Upper lobe of left lung (tissue), 6 donors: ENCODE measurements at regions not wholly inside any gene's neighbourhood (a gene's known extent, or its start where the extent isn't known, plus 50 kb on each side); places are given as distances from the start of the nearest gene placed in this dataset.

Experiments
- ATAC-seq, 2 donors: fragments of 200-7000 bp; cut with Tn5 transposase; one replicate each; pipeline ENCODE4 v1.9.1; 2022; ENCODE audit warnings: mild to moderate bottlenecking in 2 of 2, moderate library complexity in 2 of 2; ENCODE audit not compliant: low FRiP score in 2 of 2
- DNase-seq, 2 donors: peaks; one replicate each; pipeline ENCODE4 v3.0.0-alpha.2; 2019 to 2020
- H3K27ac ChIP-seq, 4 donors: fragments of 200-600 bp; sonication (generic); one replicate each; pipeline ENCODE4 v1.5.1; 2016 to 2019
- H3K27me3 ChIP-seq, 4 donors: fragments of 200-600 bp; sonication (generic); one replicate each; pipeline ENCODE4 v1.5.1; 2017 to 2019
- H3K36me3 ChIP-seq, 4 donors: fragments of 200-600 bp; sonication (generic); one replicate each; pipeline ENCODE4 v1.5.1; 2016 to 2019
- H3K4me1 ChIP-seq, 4 donors: fragments of 200-600 bp; sonication (generic); one replicate each; pipeline ENCODE4 v1.5.1; 2018 to 2019
- H3K4me3 ChIP-seq, 4 donors: fragments of 200-600 bp; sonication (generic); one replicate each; pipeline ENCODE4 v1.5.1; 2017 to 2019; ENCODE audit warnings: mild to moderate bottlenecking in 2 of 4, moderate library complexity in 1 of 4
- H3K9me3 ChIP-seq, 4 donors: fragments of 200-600 bp; sonication (generic); one replicate each; pipeline ENCODE4 v1.5.1; 2018 to 2019
- EP300 ChIP-seq, 4 donors: sonication (generic); formaldehyde crosslinking; IDR thresholded peaks; one replicate each; pipeline ENCODE4 v1.5.1; 2017; ENCODE audit warnings: antibody characterized with exemption in 4 of 4, control low read depth in 2 of 4
- POLR2A ChIP-seq, 4 donors: fragments of 450-650 bp; IDR thresholded peaks; one replicate each; pipeline ENCODE4 v1.5.1; 2016 to 2017; ENCODE audit warnings: antibody characterized with exemption in 4 of 4, mild to moderate bottlenecking in 2 of 4
- POLR2AphosphoS5 ChIP-seq, 2 donors: sonication (generic); formaldehyde crosslinking; IDR thresholded peaks; one replicate each; pipeline ENCODE4 v1.5.1; 2017; ENCODE audit warnings: antibody characterized with exemption in 2 of 2
- WGBS, 2 donors: methylation state at CpG; one replicate each; pipeline ENCODE4 v1.1.5; 2017 to 2018; 5-methylcytosine and 5-hydroxymethylcytosine counted together
- TF ChIP-seq, protein P1 (sequence below), 6 experiments: fragments of 450-650 bp in 4 of 6; fragments of 200-600 bp in 2 of 6; sonication (generic) in 2 of 6; IDR thresholded peaks; one replicate each; pipeline ENCODE4 v1.5.1; 2016 to 2019; ENCODE audit warnings: antibody characterized with exemption in 6 of 6
- donor health status: DM: no; HTN: no; CAD: no; lungs with moderate emphysema.
- donor health status: DM: no; HTN: yes; CAD: no; lungs with severe emphysema.

DNA sequence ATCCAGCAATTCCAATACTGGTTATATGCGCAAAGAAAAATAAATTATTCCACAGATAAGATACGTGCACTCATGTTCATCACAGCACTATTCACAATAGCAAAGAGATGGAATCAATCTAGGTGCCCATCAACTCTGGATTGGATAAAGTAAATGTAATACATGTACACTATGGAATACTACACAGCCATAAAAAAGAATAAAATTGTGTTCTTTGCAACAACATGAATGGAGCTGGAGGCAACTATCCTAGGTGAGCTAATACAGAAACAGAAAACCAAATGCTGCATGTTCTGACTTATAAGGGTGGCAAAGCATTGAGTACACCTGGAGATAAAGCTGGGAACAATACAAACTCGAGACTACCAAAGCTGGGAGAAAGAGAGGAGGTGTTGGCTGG is 787.3 kb downstream of the KCNT2 start:
- Histone ChIP-seq H3K4me3 (no peak overlapping the region), H3K36me3 (no peaks in the 10 kb centered on the region), H3K27me3 (no peaks in the 10 kb centered on the region), H3K27ac (no peak overlapping the region), H3K4me1 (no peaks in the 10 kb centered on the region), H3K9me3 (peaks cover 0 to 3% (median 0%) of the 10 kb centered on the region in 4 donors)
- WGBS, 2 donors, result 88 to 91% methylated on average over 3 of the region's 3 CpGs
- ATAC-seq (no peak), DNase-seq (no peak)
- no peak for TF ChIP-seq EP300 (IDR thresholded peaks at IDR 0.05)
- TF ChIP-seq POLR2A (IDR thresholded peaks at IDR 0.05), result no peak
- TF ChIP-seq, protein P1, sequence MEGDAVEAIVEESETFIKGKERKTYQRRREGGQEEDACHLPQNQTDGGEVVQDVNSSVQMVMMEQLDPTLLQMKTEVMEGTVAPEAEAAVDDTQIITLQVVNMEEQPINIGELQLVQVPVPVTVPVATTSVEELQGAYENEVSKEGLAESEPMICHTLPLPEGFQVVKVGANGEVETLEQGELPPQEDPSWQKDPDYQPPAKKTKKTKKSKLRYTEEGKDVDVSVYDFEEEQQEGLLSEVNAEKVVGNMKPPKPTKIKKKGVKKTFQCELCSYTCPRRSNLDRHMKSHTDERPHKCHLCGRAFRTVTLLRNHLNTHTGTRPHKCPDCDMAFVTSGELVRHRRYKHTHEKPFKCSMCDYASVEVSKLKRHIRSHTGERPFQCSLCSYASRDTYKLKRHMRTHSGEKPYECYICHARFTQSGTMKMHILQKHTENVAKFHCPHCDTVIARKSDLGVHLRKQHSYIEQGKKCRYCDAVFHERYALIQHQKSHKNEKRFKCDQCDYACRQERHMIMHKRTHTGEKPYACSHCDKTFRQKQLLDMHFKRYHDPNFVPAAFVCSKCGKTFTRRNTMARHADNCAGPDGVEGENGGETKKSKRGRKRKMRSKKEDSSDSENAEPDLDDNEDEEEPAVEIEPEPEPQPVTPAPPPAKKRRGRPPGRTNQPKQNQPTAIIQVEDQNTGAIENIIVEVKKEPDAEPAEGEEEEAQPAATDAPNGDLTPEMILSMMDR (IDR thresholded peaks at IDR 0.05), result no peak
- no peak for TF ChIP-seq POLR2AphosphoS5 (IDR thresholded peaks at IDR 0.05)

- WGBS, 2 donors, result 63 to 64% methylated on average over 2 of the region's 2 CpGs
- DNase-seq (no peak), ATAC-seq (no peak)
- Histone ChIP-seq H3K4me1 (no peaks in the 10 kb centered on the region), H3K4me3 (no peak overlapping the region), H3K9me3 (no peaks in the 10 kb centered on the region), H3K27ac (no peak overlapping the region), H3K27me3 (no peaks in the 10 kb centered on the region), H3K36me3 (no peaks in the 10 kb centered on the region)
- TF ChIP-seq EP300 (IDR thresholded peaks at IDR 0.05) (no peak), POLR2A (IDR thresholded peaks at IDR 0.05) (no peak), POLR2AphosphoS5 (IDR thresholded peaks at IDR 0.05) (no peak)
- TF ChIP-seq, protein P1 (IDR thresholded peaks at IDR 0.05), result no peak
These were observed 802.2 kb downstream of the KCNT2 start for GRCh38 chr1:195806060-195806459.

DNA sequence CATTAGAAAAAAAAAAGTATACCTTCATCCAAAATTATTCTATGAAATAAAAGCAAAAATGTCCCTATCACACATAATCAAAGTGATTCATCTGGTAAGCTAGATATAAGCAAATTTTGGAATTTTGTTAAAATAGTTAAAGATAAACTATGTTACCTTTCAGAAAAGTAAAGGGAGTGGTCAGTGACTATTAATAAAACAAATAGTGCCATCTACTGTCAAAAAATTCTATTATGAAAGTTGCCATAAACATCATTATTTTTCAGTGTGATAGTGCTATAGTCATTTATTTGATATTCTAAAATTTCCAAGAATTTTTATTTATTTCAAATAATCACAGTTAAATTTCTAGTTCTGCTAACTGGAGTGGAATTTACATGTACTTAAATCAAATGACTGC is 803.7 kb downstream of the KCNT2 start:
- no peaks in the 10 kb centered on the region for H3K27me3 ChIP-seq
- no peaks in the 10 kb centered on the region for H3K4me1 ChIP-seq
- no peaks in the 10 kb centered on the region for H3K9me3 ChIP-seq
- no peak overlapping the region for H3K27ac ChIP-seq
- no peak for ATAC-seq
- no peak for DNase-seq
- no peak overlapping the region for H3K4me3 ChIP-seq
- no peak for TF ChIP-seq POLR2AphosphoS5 (IDR thresholded peaks at IDR 0.05)
- no peaks in the 10 kb centered on the region for H3K36me3 ChIP-seq

- Histone ChIP-seq H3K36me3 (no peaks in the 10 kb centered on the region), H3K9me3 (no peaks in the 10 kb centered on the region), H3K27me3 (no peaks in the 10 kb centered on the region), H3K27ac (no peak overlapping the region), H3K4me1 (no peaks in the 10 kb centered on the region), H3K4me3 (no peak overlapping the region)
- TF ChIP-seq, protein P1 (IDR thresholded peaks at IDR 0.05), result no peak
- TF ChIP-seq EP300 (IDR thresholded peaks at IDR 0.05) (no peak), POLR2AphosphoS5 (IDR thresholded peaks at IDR 0.05) (no peak), POLR2A (IDR thresholded peaks at IDR 0.05) (no peak)
- no peak for DNase-seq
- 71 to 75% methylated on average over 4 of the region's 4 CpGs for WGBS, 2 donors
- ATAC-seq, result no peak
These were observed 809.2 kb downstream of the KCNT2 start for GRCh38 chr1:195799016-195799415.

GRCh38 chr1:195794225-195794624 is 814.0 kb downstream of the KCNT2 start:
- TF ChIP-seq POLR2AphosphoS5 (IDR thresholded peaks at IDR 0.05) (no peak), EP300 (IDR thresholded peaks at IDR 0.05) (no peak), POLR2A (IDR thresholded peaks at IDR 0.05) (no peak)
- TF ChIP-seq, protein P1 (IDR thresholded peaks at IDR 0.05), result no peak
- DNase-seq, result no peak
- no peak for ATAC-seq
- H3K27me3 ChIP-seq, result no peaks in the 10 kb centered on the region
- no peaks in the 10 kb centered on the region for H3K4me1 ChIP-seq
- H3K9me3 ChIP-seq, result peaks cover 0 to 7% (median 3%) of the 10 kb centered on the region in 4 donors
- no peak overlapping the region for H3K4me3 ChIP-seq
- no peaks in the 10 kb centered on the region for H3K36me3 ChIP-seq
- WGBS, 2 donors, result 83 to 84% methylated on average over 3 of the region's 3 CpGs
- no peak overlapping the region for H3K27ac ChIP-seq
